ENCODE measurements at regions not wholly inside any gene's neighbourhood (a gene's known extent, or its start where the extent isn't known, plus 50 kb on each side); places are given as distances from the start of the nearest gene placed in this dataset.

DNA sequence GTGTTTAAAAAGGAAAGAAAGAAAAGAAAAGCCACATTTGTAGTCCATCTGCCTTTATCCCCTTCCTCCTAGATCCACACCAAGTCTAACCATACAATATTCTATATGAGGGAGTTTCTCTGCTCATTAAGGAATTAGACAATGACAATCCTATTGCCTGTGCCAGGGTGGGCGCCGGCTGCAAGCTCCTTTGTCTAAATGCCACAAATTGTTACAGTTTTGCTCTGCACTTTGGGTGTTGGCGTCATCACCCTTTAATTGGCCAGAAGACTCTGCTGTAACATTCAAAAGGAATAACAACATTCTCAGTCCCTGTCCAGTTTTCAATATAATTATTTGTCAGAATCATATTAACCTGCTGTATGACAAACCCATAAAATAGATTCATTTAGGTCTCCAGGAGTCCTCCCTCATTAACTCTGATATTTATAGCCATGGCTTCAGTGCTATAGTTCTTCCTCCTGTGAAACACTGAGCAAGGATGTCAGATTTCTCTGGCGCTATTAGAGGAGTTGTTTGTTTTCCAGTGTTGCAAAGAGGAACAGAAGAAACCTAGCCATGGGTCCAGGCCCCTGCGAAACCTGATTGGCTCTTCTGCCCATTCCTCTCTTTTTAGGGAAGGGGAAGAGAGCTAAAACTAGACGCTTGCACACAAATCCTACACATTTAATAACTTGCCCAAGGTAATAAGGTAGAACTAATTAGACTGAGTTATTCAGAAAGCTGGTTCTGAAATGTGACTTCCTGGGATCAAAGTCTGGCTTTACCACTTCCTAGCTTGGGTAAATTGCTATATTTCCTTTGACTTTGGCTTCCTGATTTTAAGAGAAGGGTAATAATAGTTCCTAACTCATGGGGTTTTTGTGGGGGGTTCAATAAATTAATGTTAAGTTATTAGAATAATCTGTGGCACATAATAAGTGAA, 112.4 kb downstream of the CD47 start:
- TF ChIP-seq TAF1 (IDR thresholded peaks at IDR 0.05; ENCODE audit: borderline replicate concordance, insufficient read depth, low read length) (no peak), SIN3A (IDR thresholded peaks at IDR 0.05; ENCODE audit: borderline replicate concordance, insufficient read depth, low read length) (no peak)
- TF ChIP-seq, protein P1, sequence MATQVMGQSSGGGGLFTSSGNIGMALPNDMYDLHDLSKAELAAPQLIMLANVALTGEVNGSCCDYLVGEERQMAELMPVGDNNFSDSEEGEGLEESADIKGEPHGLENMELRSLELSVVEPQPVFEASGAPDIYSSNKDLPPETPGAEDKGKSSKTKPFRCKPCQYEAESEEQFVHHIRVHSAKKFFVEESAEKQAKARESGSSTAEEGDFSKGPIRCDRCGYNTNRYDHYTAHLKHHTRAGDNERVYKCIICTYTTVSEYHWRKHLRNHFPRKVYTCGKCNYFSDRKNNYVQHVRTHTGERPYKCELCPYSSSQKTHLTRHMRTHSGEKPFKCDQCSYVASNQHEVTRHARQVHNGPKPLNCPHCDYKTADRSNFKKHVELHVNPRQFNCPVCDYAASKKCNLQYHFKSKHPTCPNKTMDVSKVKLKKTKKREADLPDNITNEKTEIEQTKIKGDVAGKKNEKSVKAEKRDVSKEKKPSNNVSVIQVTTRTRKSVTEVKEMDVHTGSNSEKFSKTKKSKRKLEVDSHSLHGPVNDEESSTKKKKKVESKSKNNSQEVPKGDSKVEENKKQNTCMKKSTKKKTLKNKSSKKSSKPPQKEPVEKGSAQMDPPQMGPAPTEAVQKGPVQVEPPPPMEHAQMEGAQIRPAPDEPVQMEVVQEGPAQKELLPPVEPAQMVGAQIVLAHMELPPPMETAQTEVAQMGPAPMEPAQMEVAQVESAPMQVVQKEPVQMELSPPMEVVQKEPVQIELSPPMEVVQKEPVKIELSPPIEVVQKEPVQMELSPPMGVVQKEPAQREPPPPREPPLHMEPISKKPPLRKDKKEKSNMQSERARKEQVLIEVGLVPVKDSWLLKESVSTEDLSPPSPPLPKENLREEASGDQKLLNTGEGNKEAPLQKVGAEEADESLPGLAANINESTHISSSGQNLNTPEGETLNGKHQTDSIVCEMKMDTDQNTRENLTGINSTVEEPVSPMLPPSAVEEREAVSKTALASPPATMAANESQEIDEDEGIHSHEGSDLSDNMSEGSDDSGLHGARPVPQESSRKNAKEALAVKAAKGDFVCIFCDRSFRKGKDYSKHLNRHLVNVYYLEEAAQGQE (IDR thresholded peaks at IDR 0.05; ENCODE audit: insufficient read depth in 1 of 2, low read depth in 2 of 2, low read length in 2 of 2), result no peak

All from PFSK-1 (cell line).